Muscle layer of duodenum (tissue), 2 donors: ENCODE measurements at regions not wholly inside any gene's neighbourhood (a gene's known extent, or its start where the extent isn't known, plus 50 kb on each side); places are given as distances from the start of the nearest gene placed in this dataset.

Experiments used
- H3K27ac ChIP-seq: one replicate; pipeline ENCODE4 v1.7.0; 2013; ENCODE audit warnings: mild to moderate bottlenecking, low read length
- H3K27me3 ChIP-seq: one replicate; pipeline ENCODE4 v1.7.0; 2013; ENCODE audit warnings: low read depth, mild to moderate bottlenecking, control low read depth, low read length
- H3K36me3 ChIP-seq, 2 donors: one replicate each; pipeline ENCODE4 v1.7.0; 2013; ENCODE audit warnings: low read length in 2 of 2, control low read depth in 1 of 2, mild to moderate bottlenecking in 1 of 2; ENCODE audit not compliant: insufficient read depth in 2 of 2, control insufficient read depth in 1 of 2
- H3K4me1 ChIP-seq, 2 donors: one replicate each; pipeline ENCODE4 v1.7.0; 2013; ENCODE audit warnings: low read length in 2 of 2, mild to moderate bottlenecking in 2 of 2, control low read depth in 1 of 2, moderate library complexity in 1 of 2; ENCODE audit not compliant: insufficient read depth in 2 of 2, control insufficient read depth in 1 of 2
- H3K4me3 ChIP-seq, 2 donors: one replicate each; pipeline ENCODE4 v1.7.0; 2013; ENCODE audit warnings: low read length in 2 of 2, low read depth in 1 of 2, mild to moderate bottlenecking in 1 of 2
- H3K9me3 ChIP-seq, 2 donors: one replicate each; pipeline ENCODE4 v1.7.0; 2013; ENCODE audit warnings: low read length in 2 of 2, control low read depth in 1 of 2, mild to moderate bottlenecking in 1 of 2; ENCODE audit not compliant: control insufficient read depth in 1 of 2
- donor health status: healthy.

- no peak overlapping the region for H3K27ac ChIP-seq
- H3K4me3 ChIP-seq: no peak overlapping the region
- no peaks in the 10 kb centered on the region for H3K36me3 ChIP-seq
- no peaks in the 10 kb centered on the region for H3K9me3 ChIP-seq
- H3K27me3 ChIP-seq: no peaks in the 10 kb centered on the region
- no peaks in the 10 kb centered on the region for H3K4me1 ChIP-seq
These were observed 183.3 kb upstream of the HDAC4 start for GRCh38 chr2:239583879-239584859.

- Histone ChIP-seq H3K9me3 (no peaks in the 10 kb centered on the region), H3K36me3 (no peaks in the 10 kb centered on the region), H3K27ac (no peak overlapping the region), H3K4me3 (no peak overlapping the region), H3K4me1 (no peaks in the 10 kb centered on the region), H3K27me3 (no peaks in the 10 kb centered on the region)
These were observed 182.5 kb upstream of the HDAC4 start for GRCh38 chr2:239583171-239583878.

- Histone ChIP-seq H3K4me3 (no peak overlapping the region), H3K27me3 (no peaks in the 10 kb centered on the region), H3K36me3 (no peaks in the 10 kb centered on the region), H3K4me1 (no peaks in the 10 kb centered on the region), H3K27ac (no peak overlapping the region), H3K9me3 (no peaks in the 10 kb centered on the region)
These were observed 181.7 kb upstream of the HDAC4 start for GRCh38 chr2:239582476-239582875.

GRCh38 chr2:239581352-239581901 lies 180.6 kb upstream of the HDAC4 start:
- no peak overlapping the region for H3K27ac ChIP-seq
- no peaks in the 10 kb centered on the region for H3K36me3 ChIP-seq
- no peaks in the 10 kb centered on the region for H3K4me1 ChIP-seq
- no peaks in the 10 kb centered on the region for H3K9me3 ChIP-seq
- no peak overlapping the region for H3K4me3 ChIP-seq
- no peaks in the 10 kb centered on the region for H3K27me3 ChIP-seq

GRCh38 chr2:239580199-239580527 lies 179.3 kb upstream of the HDAC4 start:
- H3K36me3 ChIP-seq: no peaks in the 10 kb centered on the region

GRCh38 chr2:239579524-239580198 lies 178.8 kb upstream of the HDAC4 start:
- Histone ChIP-seq H3K27ac (no peak overlapping the region), H3K4me1 (peaks cover 0 to 5% of the 10 kb centered on the region in 2 donors), H3K27me3 (no peaks in the 10 kb centered on the region), H3K36me3 (no peaks in the 10 kb centered on the region), H3K4me3 (no peak overlapping the region), H3K9me3 (peaks cover 0 to 3% of the 10 kb centered on the region in 2 donors)

More at GRCh38 chr2:239580199-239580527, 179.3 kb upstream of the HDAC4 start:
- Histone ChIP-seq H3K9me3 (peaks cover 0 to 3% of the 10 kb centered on the region in 2 donors), H3K4me3 (no peak overlapping the region), H3K4me1 (no peaks in the 10 kb centered on the region), H3K27me3 (no peaks in the 10 kb centered on the region), H3K27ac (no peak overlapping the region)

GRCh38 chr2:239579081-239579480 lies 178.3 kb upstream of the HDAC4 start:
- Histone ChIP-seq H3K4me1 (peaks cover 0 to 10% of the 10 kb centered on the region in 2 donors), H3K27ac (no peak overlapping the region)

GRCh38 chr2:239578381-239578780 lies 177.6 kb upstream of the HDAC4 start:
- H3K27me3 ChIP-seq: no peaks in the 10 kb centered on the region
- no peak overlapping the region for H3K27ac ChIP-seq
- no peak overlapping the region for H3K4me3 ChIP-seq
- H3K36me3 ChIP-seq: no peaks in the 10 kb centered on the region
- peaks cover 0 to 12% of the 10 kb centered on the region in 2 donors for H3K4me1 ChIP-seq
- peaks cover 0 to 3% of the 10 kb centered on the region in 2 donors for H3K9me3 ChIP-seq

More at GRCh38 chr2:239579081-239579480, 178.3 kb upstream of the HDAC4 start:
- Histone ChIP-seq H3K9me3 (peaks cover 0 to 3% of the 10 kb centered on the region in 2 donors), H3K36me3 (no peaks in the 10 kb centered on the region), H3K27me3 (no peaks in the 10 kb centered on the region), H3K4me3 (no peak overlapping the region)

GRCh38 chr2:239577935-239578334 lies 177.1 kb upstream of the HDAC4 start:
- no peaks in the 10 kb centered on the region for H3K36me3 ChIP-seq
- no peak overlapping the region for H3K27ac ChIP-seq
- H3K4me1 ChIP-seq: peaks cover 0 to 12% of the 10 kb centered on the region in 2 donors
- H3K27me3 ChIP-seq: no peaks in the 10 kb centered on the region
- H3K4me3 ChIP-seq: no peak overlapping the region
- peaks cover 0 to 3% of the 10 kb centered on the region in 2 donors for H3K9me3 ChIP-seq

GRCh38 chr2:239576784-239577685 lies 176.2 kb upstream of the HDAC4 start:
- Histone ChIP-seq H3K27ac (no peak overlapping the region), H3K4me1 (peaks cover 0 to 12% of the 10 kb centered on the region in 2 donors), H3K4me3 (no peak overlapping the region), H3K36me3 (no peaks in the 10 kb centered on the region), H3K27me3 (no peaks in the 10 kb centered on the region), H3K9me3 (peaks cover 0 to 3% of the 10 kb centered on the region in 2 donors)
